Cardiac muscle cell (in vitro differentiated cells and primary cell): ENCODE measurements at regions not wholly inside any gene's neighbourhood (a gene's known extent, or its start where the extent isn't known, plus 50 kb on each side); places are given as distances from the start of the nearest gene placed in this dataset.
A peak's percentile ranks its signal among the peaks of the same experiment; 100 is the strongest.

Experiments used
- DNase-seq, 2 donors: peaks; one replicate each; pipeline versions ENCODE4 v3.0.0 to v3.0.0-alpha.2; 2010 to 2017; ENCODE audit warnings: low read depth in 1 of 2, low spot score in 1 of 2
- H3K27ac ChIP-seq: fragments of 200-600 bp; sonication (generic); 2 replicates; pipeline ENCODE4 v1.5.1; 2016
- H3K27me3 ChIP-seq: fragments of 200-600 bp; sonication (generic); 2 replicates; pipeline ENCODE4 v1.6.0; 2016; ENCODE audit warnings: control low read depth
- H3K36me3 ChIP-seq: fragments of 200-600 bp; sonication (generic); 2 replicates; pipeline ENCODE4 v1.5.1; 2016; ENCODE audit warnings: control low read depth
- H3K4me1 ChIP-seq: fragments of 200-600 bp; sonication (generic); 2 replicates; pipeline ENCODE4 v1.8.1; 2017; ENCODE audit warnings: low read depth, mild to moderate bottlenecking, mixed run types
- H3K4me3 ChIP-seq: fragments of 200-600 bp; sonication (generic); 2 replicates; pipeline ENCODE4 v1.5.1; 2016; ENCODE audit warnings: mild to moderate bottlenecking
- H3K9me3 ChIP-seq: fragments of 200-600 bp; sonication (generic); 2 replicates; pipeline ENCODE4 v1.5.1; 2017; ENCODE audit warnings: low read depth, mild to moderate bottlenecking, control low read depth
- CTCF ChIP-seq: IDR thresholded peaks from 2 replicates; pipeline ENCODE4 v1.5.1; 2012; ENCODE audit warnings: low read depth, mild to moderate bottlenecking, low read length

- H3K27me3 ChIP-seq, result no peaks in the 10 kb centered on the region
- no peaks in the 10 kb centered on the region for H3K9me3 ChIP-seq
- no peak for TF ChIP-seq CTCF
- H3K27ac ChIP-seq, result no peak overlapping the region
- H3K4me3 ChIP-seq, result no peak overlapping the region
- DNase-seq, result no peak
- no peaks in the 10 kb centered on the region for H3K36me3 ChIP-seq
- peaks cover 6% of the 10 kb centered on the region for H3K4me1 ChIP-seq
These were observed 160.5 kb upstream of the UMPS start for GRCh38 chr3:124569761-124570160.

- Histone ChIP-seq H3K27me3 (no peaks in the 10 kb centered on the region), H3K4me3 (no peak overlapping the region), H3K9me3 (no peaks in the 10 kb centered on the region), H3K4me1 (peaks cover 4% of the 10 kb centered on the region), H3K27ac (no peak overlapping the region), H3K36me3 (no peaks in the 10 kb centered on the region)
- no peak for TF ChIP-seq CTCF
- no peak for DNase-seq
These were observed 160.0 kb upstream of the UMPS start for GRCh38 chr3:124570232-124570631.

GRCh38 chr3:124572851-124573405 lies 157.3 kb upstream of the UMPS start:
- DNase-seq, result no peak
- Histone ChIP-seq H3K36me3 (no peaks in the 10 kb centered on the region), H3K27me3 (no peaks in the 10 kb centered on the region), H3K9me3 (no peaks in the 10 kb centered on the region), H3K27ac (no peak overlapping the region), H3K4me1 (peaks cover 14% of the 10 kb centered on the region), H3K4me3 (no peak overlapping the region)
- TF ChIP-seq CTCF, result no peak

- no peaks in the 10 kb centered on the region for H3K36me3 ChIP-seq
- no peaks in the 10 kb centered on the region for H3K9me3 ChIP-seq
- no peak overlapping the region for H3K27ac ChIP-seq
- H3K27me3 ChIP-seq, result no peaks in the 10 kb centered on the region
- no peak overlapping the region for H3K4me3 ChIP-seq
- no peak for TF ChIP-seq CTCF
- peaks cover 14% of the 10 kb centered on the region for H3K4me1 ChIP-seq
- no peak for DNase-seq
These were observed 156.2 kb upstream of the UMPS start for GRCh38 chr3:124574012-124574411.

- no peak for TF ChIP-seq CTCF
- H3K27me3 ChIP-seq, result no peaks in the 10 kb centered on the region
- peaks cover 14% of the 10 kb centered on the region for H3K4me1 ChIP-seq
These were observed 153.4 kb upstream of the UMPS start for GRCh38 chr3:124576565-124577493.

More at GRCh38 chr3:124576565-124577493, 153.4 kb upstream of the UMPS start:
- Histone ChIP-seq H3K9me3 (no peaks in the 10 kb centered on the region), H3K27ac (peak overlapping the region; percentile 35), H3K4me3 (no peak overlapping the region), H3K36me3 (no peaks in the 10 kb centered on the region)
- DNase-seq, result no peak
